ENCODE measurements at regions not wholly inside any gene's neighbourhood (a gene's known extent, or its start where the extent isn't known, plus 50 kb on each side); places are given as distances from the start of the nearest gene placed in this dataset.

DNA sequence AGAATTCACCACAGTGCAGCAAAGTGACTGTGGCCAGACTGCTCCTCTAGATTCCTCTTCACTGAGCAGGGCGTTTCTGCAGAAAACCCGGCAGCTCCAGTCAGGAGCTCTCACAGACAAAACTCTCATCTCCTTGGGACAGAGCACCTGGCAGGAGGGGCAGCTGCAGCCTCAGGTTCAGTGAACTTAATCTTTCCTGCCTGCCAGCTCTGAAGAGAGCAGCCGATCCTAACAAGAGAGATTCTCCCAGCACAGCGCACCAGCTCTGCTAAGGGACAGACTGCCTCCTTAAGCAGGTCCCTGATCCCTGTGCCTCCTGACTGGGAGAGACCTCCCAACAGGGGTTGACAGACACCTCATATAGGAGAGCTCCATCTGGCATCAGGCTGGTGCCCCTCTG is 1065.5 kb downstream of the GRIK2 start:
- POLR2A ChIA-PET: no interaction called here
- CTCF ChIA-PET: no interaction called here

DNA sequence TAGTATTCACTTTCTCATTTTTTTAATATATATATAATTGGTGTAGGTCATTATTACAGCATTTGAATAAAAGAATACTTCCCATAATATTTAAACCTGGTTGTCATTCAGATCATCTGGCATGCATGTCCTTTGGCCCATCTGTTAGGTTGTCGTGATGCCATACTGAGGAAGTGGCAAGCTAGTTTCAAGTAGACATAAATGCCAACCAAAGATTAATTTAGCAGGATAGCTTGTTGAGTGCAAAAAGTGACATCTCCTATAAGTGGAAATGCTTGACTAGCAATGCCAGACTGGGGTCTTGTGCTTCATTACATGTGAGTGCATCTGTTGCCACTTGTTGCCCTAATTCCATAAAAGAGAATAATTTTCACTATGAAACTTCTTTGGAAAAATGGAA is 1044.7 kb downstream of the GRIK2 start:
- ChIA-PET POLR2A (no interaction called here), CTCF (no interaction called here)

DNA sequence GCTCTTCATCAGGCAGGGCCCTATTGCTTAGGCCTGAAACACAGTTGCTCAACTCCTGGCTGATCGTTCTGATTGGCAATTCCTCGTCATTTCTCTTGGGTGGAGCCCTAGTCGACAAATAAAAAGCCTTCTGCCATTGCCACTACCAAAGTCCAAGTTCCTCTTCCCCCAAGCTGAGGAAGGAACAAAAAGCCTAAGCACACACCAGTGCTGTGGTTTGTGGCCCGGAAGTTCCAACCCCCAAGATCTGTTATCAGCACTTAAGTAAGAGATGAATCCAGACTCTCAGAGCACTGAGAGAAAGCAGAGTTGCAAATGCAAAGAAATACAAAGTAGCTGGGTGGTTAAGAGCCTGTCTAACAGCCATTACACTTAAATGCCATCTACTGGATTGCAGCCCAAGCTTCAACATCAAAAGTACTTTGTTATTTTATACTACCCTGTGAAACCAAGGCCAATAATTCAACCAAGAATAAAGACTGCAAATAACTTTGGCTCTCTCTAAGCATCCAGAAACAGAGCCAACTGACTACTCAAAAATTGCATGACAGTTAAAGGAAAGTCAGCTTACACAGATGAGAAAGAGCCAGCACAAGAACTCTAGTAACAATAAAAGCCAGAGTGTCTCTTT is 1024.0 kb downstream of the GRIK2 start:
- CTCF ChIA-PET: no interaction called here
- POLR2A ChIA-PET: no interaction called here

DNA sequence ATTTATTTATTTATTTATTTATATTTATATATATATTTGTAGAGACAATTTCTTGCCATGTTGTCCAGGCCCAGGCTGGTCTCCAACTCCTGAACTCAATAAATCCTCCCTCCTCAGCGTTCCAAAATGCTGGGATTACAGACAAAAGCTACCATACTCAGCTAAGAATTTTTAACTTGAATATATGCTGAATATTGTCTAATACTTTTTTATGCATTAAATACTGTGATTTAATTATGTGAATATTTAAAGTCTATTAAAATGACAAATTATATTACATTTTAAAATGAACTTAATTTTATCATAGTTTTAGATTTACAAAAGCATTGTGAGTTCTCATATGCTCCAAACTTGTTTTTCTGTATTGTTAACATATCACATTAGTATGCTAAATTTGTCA is 1022.4 kb downstream of the GRIK2 start:
- ChIA-PET POLR2A (no interaction called here), CTCF (no interaction called here)

DNA sequence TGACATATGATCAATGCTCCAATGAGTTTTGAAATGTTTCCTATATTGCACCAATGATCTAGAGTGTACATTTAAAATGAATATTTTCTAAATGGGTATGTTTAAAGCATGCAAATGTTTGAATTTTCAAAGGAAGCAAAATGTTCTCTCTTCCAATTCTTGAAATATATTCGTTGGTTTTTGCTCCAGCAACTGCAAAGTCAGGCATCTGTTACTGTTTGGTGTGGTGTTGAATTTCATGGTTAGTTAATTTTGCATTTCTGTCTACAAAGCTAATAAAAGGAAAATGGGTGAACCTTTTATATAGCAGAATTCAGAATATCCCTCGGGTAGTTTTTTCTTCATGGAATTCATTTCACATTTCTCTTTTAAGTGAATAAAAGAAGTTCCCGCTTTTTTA is 1018.3 kb downstream of the GRIK2 start:
- CTCF ChIA-PET: no interaction called here
- POLR2A ChIA-PET: no interaction called here

GRCh38 chr6:102407886-102408741 is 1014.6 kb downstream of the GRIK2 start:
- ChIA-PET CTCF (no interaction called here), POLR2A (no interaction called here)

- CTCF ChIA-PET: no interaction called here
Observed at GRCh38 chr6:102405860-102406259, 1012.4 kb downstream of the GRIK2 start.

GRCh38 chr6:102402635-102403329 is 1009.3 kb downstream of the GRIK2 start:
- ChIA-PET CTCF (no interaction called here), POLR2A (no interaction called here)

More at GRCh38 chr6:102405860-102406259, 1012.4 kb downstream of the GRIK2 start:
- POLR2A ChIA-PET: no interaction called here

DNA sequence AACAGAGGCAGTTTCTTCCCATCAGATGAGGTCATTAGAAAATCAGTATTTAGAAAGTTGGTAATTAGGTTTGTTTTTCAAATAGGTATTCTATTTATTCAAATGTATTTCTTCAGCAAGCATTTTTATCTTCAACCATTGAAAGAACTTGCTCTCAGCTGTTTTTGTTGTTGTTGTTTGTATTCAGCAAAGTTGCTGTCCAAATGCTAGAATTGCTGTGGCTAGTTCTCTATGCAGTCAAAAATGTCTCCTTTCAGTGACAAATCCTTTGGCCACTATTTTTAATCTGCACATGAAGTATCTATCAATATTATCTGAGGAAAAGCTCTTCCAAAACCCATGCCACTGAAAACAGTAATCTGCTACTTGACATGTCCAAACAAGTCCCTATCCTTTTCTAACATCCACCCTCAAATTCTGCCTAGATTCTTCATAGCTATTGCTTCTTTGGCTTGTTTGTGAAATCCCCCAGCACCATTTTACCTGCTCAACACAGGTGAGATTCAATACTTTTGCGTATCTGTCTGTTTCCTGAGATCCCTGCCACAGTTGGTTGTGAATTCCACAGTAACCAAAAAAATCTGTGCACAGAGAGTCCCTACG is 1005.4 kb downstream of the GRIK2 start:
- ChIA-PET POLR2A (no interaction called here), CTCF (no interaction called here)

DNA sequence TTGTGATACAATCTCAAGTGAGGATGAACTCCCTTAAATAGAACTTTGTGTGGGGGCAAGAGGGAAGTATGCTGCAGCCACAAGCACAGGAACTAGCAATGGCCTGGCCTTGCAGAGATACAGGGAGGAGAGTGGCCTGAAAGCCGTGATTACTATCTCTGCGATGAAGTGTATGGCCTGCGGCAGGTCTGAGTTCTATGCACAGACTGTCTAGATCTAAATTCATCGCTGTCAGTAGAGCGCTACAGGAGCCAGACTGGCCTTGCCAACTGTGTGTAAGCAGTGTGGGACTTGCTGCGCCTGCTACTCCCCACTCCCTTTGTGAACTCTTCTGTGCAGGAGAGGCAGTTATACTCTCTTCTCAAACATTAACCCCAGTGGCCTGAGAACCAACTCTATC is 997.0 kb downstream of the GRIK2 start:
- CTCF ChIA-PET: no interaction called here
- POLR2A ChIA-PET: no interaction called here

- POLR2A ChIA-PET: no interaction called here
- CTCF ChIA-PET: no interaction called here
Observed at GRCh38 chr6:102389994-102390393, 996.5 kb downstream of the GRIK2 start.

DNA sequence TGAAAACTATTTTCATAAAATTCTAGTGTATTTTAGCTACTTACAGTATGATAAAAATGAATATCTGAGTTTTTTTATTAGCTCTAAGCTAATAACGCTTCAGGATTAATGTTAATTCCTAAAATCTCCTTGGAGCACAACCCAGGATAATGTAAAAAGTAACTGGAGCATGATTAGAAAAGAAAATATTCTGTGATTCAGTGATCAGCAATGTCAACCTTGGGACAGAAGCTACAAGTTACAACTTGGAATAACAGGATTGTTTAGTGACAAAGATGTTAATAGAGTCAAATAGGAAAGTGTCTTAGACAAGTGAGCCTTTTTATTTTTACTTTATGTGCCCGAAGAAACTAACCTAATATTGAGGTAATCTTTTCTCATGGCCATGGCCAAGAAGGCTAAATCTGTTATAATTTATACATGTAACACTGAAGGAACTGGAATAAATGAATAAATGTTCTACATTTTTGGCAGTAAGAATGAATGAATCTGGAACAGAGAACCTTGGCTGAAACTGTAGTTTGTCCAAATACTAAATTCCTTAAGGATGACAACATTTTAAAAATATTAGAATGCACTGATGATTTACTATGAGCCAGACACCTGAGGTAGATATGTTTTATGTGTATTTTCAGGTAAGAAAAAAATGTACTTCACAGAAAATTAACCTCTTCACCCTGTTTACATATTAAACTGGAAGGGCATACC is 994.0 kb downstream of the GRIK2 start:
- CTCF ChIA-PET: no interaction called here
- POLR2A ChIA-PET: no interaction called here

DNA sequence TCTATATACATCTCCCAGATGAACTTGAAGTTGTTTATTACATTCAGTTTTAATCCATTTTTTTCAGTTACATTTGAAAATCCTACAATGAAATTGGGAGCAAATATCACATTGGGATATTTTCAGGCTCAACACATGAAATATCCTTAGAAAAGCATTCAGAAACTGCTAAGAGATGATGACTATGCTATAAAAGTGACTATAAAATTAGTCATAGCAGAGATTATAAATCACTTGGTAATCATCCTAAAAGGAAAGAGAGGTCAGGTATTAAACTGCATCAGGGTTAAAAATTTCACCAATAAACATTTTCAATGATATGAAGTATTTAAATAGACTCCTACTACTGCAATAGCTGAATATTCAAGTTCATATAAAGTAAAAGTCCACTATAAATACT is 987.7 kb downstream of the GRIK2 start:
- ChIA-PET CTCF (no interaction called here), POLR2A (no interaction called here)

DNA sequence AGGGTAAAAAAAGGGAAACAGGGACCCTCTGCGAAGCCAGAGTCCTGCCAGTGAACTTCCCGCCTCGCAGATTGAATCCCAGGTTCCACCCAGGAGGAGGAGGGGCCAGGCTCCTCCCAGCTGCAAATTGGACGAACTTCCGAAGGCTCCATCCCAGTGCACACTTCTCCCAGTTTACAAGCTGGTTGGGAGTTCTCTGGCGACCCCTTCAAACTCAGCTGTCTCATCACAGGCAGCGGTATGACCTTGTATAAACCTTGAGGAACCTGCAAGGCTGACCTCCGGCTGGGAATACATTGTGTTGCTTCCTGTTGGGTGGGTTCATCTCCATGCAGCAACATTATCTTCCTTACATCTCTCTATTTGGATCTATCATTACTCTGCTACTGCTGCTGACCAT is 962.7 kb downstream of the GRIK2 start:
- CTCF ChIA-PET: no interaction called here
- POLR2A ChIA-PET: no interaction called here

DNA sequence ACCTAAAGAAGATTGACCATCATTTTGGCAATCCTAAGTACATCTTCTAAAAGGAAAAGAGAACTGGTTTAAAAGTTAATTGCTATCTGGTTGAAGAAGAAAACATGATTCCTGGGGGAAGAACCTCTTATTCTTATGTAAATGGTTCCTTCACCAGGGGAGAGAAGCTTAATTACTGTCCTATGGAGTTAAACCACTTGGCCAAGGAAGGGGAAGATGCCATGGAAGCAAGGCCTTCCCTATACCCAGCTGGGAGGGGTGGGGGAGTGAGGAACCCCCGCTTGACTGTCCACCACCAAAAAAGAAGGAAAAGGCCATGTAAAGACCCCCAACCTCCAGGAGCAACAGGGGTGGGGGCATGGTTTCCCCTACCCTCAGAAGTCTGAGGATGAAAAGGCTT is 962.1 kb downstream of the GRIK2 start:
- POLR2A ChIA-PET: no interaction called here
- CTCF ChIA-PET: no interaction called here

- POLR2A ChIA-PET: no interaction called here
- CTCF ChIA-PET: no interaction called here
Observed at GRCh38 chr6:102352552-102352951, 959.0 kb downstream of the GRIK2 start.

DNA sequence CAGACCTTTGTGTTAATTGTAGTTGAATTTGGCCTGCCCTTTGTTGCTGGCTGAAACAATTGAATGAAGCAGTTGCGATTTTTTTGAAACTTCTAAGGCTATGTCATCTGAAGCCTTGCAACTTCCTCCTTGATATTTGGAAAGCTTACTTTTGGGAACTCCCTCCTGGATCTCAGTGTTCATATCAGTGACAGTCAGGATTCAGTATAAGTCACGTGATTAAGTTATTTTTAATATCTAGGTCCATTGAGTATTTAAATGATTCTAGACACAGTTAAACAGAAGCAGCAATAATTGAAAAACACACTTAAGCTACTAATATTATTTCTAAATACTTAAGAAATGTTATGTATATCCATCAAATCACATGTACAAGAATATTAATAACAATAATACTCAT is 951.3 kb downstream of the GRIK2 start:
- ChIA-PET CTCF (no interaction called here), POLR2A (no interaction called here)

DNA sequence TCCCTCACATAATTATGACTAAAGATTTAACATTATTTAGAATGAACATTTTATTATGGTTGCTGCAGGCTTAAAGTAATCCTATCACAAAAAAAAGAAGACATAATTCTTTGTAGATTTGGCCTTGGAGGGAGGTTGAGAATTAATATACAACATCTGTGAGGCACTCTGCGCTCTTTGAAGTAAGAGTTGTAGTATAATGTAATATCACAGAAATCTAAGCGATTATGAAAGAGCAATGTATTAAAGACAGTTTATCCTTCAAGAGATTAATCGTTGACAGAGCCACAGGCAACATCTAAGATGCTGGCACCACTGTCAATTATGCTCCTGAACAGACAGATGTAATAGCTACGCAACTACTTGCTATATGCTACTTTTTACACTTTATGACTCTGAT is 946.8 kb downstream of the GRIK2 start:
- POLR2A ChIA-PET: no interaction called here
- CTCF ChIA-PET: no interaction called here

- CTCF ChIA-PET: no interaction called here
- POLR2A ChIA-PET: no interaction called here
Observed at GRCh38 chr6:102333736-102334135, 940.2 kb downstream of the GRIK2 start.

DNA sequence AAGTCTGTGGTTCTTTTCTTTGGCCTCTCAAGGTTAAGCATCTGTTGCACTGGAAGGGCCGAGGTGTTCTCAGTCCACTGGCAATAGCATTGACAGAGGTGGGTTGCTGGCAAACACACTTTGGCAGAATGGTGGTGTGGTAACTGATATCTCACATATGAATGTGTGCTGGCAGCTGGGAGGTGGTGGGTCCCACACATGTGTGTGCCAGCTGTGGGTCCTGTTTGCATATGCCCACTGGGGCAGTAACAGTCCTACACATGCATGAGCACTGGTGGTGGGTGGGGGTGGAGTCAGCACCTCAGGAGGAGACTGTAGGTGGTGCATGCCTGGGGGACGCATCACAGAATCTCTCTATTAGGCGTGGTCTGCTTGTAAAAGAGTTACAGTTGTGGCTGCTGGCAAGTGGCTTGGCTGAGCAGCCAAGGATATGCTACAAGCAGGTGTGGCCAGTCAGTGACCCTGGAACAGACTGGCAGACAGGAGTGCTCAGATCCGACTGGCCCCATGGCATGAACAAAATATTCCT is 934.3 kb downstream of the GRIK2 start:
- ChIA-PET CTCF (no interaction called here), POLR2A (no interaction called here)
